ENCODE measurements at regions not wholly inside any gene's neighbourhood (a gene's known extent, or its start where the extent isn't known, plus 50 kb on each side); places are given as distances from the start of the nearest gene placed in this dataset.

GRCh38 chr11:113562981-113563461 is 87.8 kb upstream of the DRD2 start:
- H3K4me3 ChIP-seq (ENCODE audit: low read depth, low read length) = no peak overlapping the region
- H3K4me2 ChIP-seq (ENCODE audit: low read length) = no peak overlapping the region
- no peak overlapping the region for H3K27ac ChIP-seq
- no peak overlapping the region for H2AFZ ChIP-seq
- no peaks in the 10 kb centered on the region for H3K79me2 ChIP-seq
- no peaks in the 10 kb centered on the region for H3K9me3 ChIP-seq (ENCODE audit: control insufficient read depth, low read length)
- H3K4me1 ChIP-seq = no peaks in the 10 kb centered on the region
- H3K36me3 ChIP-seq (ENCODE audit: control insufficient read depth, insufficient read depth, low read length) = no peaks in the 10 kb centered on the region
- H3K9ac ChIP-seq = no peak overlapping the region
- no peaks in the 10 kb centered on the region for H3K27me3 ChIP-seq (ENCODE audit: control insufficient read depth, insufficient read depth, low read length)
- TF ChIP-seq, protein P1, sequence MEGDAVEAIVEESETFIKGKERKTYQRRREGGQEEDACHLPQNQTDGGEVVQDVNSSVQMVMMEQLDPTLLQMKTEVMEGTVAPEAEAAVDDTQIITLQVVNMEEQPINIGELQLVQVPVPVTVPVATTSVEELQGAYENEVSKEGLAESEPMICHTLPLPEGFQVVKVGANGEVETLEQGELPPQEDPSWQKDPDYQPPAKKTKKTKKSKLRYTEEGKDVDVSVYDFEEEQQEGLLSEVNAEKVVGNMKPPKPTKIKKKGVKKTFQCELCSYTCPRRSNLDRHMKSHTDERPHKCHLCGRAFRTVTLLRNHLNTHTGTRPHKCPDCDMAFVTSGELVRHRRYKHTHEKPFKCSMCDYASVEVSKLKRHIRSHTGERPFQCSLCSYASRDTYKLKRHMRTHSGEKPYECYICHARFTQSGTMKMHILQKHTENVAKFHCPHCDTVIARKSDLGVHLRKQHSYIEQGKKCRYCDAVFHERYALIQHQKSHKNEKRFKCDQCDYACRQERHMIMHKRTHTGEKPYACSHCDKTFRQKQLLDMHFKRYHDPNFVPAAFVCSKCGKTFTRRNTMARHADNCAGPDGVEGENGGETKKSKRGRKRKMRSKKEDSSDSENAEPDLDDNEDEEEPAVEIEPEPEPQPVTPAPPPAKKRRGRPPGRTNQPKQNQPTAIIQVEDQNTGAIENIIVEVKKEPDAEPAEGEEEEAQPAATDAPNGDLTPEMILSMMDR (IDR thresholded peaks at IDR 0.05) = no peak

- Histone ChIP-seq H3K27me3 (ENCODE audit: control insufficient read depth, insufficient read depth, low read length) (no peaks in the 10 kb centered on the region), H3K9me3 (ENCODE audit: control insufficient read depth, low read length) (no peaks in the 10 kb centered on the region), H3K27ac (no peak overlapping the region), H3K79me2 (no peaks in the 10 kb centered on the region), H3K36me3 (ENCODE audit: control insufficient read depth, insufficient read depth, low read length) (no peaks in the 10 kb centered on the region), H3K9ac (no peak overlapping the region), H2AFZ (no peak overlapping the region), H3K4me1 (no peaks in the 10 kb centered on the region), H3K4me2 (ENCODE audit: low read length) (no peak overlapping the region), H3K4me3 (ENCODE audit: low read depth, low read length) (no peak overlapping the region)
- TF ChIP-seq, protein P1 (IDR thresholded peaks at IDR 0.05) = no peak
Observed at GRCh38 chr11:113562576-113562975, 87.4 kb upstream of the DRD2 start.

GRCh38 chr11:113557926-113558325 is 82.7 kb upstream of the DRD2 start:
- Histone ChIP-seq H3K4me3 (ENCODE audit: low read depth, low read length) (no peak overlapping the region), H3K27me3 (ENCODE audit: control insufficient read depth, insufficient read depth, low read length) (no peaks in the 10 kb centered on the region), H3K4me1 (no peaks in the 10 kb centered on the region), H3K4me2 (ENCODE audit: low read length) (no peak overlapping the region), H3K9ac (no peak overlapping the region), H3K9me3 (ENCODE audit: control insufficient read depth, low read length) (no peaks in the 10 kb centered on the region), H2AFZ (no peak overlapping the region), H3K27ac (no peak overlapping the region), H3K79me2 (no peaks in the 10 kb centered on the region), H3K36me3 (ENCODE audit: control insufficient read depth, insufficient read depth, low read length) (no peaks in the 10 kb centered on the region)
- TF ChIP-seq, protein P1 (IDR thresholded peaks at IDR 0.05) = no peak

GRCh38 chr11:113556036-113556435 is 80.8 kb upstream of the DRD2 start:
- TF ChIP-seq, protein P1 (IDR thresholded peaks at IDR 0.05) = no peak
- Histone ChIP-seq H3K9ac (no peak overlapping the region), H2AFZ (no peak overlapping the region), H3K4me1 (no peaks in the 10 kb centered on the region), H3K9me3 (ENCODE audit: control insufficient read depth, low read length) (no peaks in the 10 kb centered on the region), H3K27me3 (ENCODE audit: control insufficient read depth, insufficient read depth, low read length) (no peaks in the 10 kb centered on the region), H3K27ac (no peak overlapping the region), H3K79me2 (no peaks in the 10 kb centered on the region), H3K4me3 (ENCODE audit: low read depth, low read length) (no peak overlapping the region), H3K36me3 (ENCODE audit: control insufficient read depth, insufficient read depth, low read length) (no peaks in the 10 kb centered on the region), H3K4me2 (ENCODE audit: low read length) (no peak overlapping the region)

DNA sequence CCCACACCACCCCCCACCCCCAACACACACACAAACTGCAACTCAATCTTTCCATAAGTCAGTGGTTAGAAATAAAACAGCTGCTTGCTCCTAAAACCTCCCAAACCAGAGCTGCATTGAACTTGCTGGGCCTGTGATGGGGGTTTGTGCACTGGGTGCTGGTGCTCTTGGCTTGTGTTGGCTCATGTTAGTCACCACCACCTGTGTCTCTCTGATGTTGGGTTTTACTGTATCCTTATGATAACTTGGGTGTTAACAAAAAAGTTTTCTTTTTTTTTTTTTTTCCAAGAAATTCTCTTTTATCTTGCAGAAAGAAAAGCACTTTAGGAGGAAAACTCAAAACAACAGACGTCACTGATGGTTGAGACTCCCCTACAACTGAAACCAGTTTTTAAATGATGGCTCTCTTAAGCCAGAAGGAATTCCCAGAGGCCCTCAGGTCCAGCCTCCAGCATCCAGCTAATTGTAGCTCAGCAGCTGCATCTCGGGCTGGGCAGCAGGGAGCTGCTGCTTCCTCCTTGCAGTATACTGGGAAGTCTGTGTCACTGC is 79.9 kb upstream of the DRD2 start:
- Histone ChIP-seq H3K9ac (no peak overlapping the region), H3K27ac (no peak overlapping the region), H3K4me2 (ENCODE audit: low read length) (no peak overlapping the region), H3K9me3 (ENCODE audit: control insufficient read depth, low read length) (no peaks in the 10 kb centered on the region), H3K36me3 (ENCODE audit: control insufficient read depth, insufficient read depth, low read length) (no peaks in the 10 kb centered on the region), H3K4me3 (ENCODE audit: low read depth, low read length) (no peak overlapping the region), H3K4me1 (no peaks in the 10 kb centered on the region), H2AFZ (no peak overlapping the region), H3K79me2 (no peaks in the 10 kb centered on the region), H3K27me3 (ENCODE audit: control insufficient read depth, insufficient read depth, low read length) (no peaks in the 10 kb centered on the region)
- TF ChIP-seq, protein P1 (IDR thresholded peaks at IDR 0.05) = no peak
